ENCODE measurements at regions not wholly inside any gene's neighbourhood (a gene's known extent, or its start where the extent isn't known, plus 50 kb on each side); places are given as distances from the start of the nearest gene placed in this dataset.

- Histone ChIP-seq H3K79me2 (ENCODE audit: control insufficient read depth, insufficient read depth, low read length) (no peaks in the 10 kb centered on the region), H3K18ac (ENCODE audit: low read length) (no peak overlapping the region), H2BK5ac (ENCODE audit: low read length) (no peak overlapping the region), H3K4me3 (ENCODE audit: low read length) (no peak overlapping the region), H4K8ac (ENCODE audit: low read depth, low read length) (no peak overlapping the region), H4K5ac (ENCODE audit: low read length) (no peak overlapping the region), H3K27ac (ENCODE audit: low read depth, low read length) (no peak overlapping the region), H2BK120ac (ENCODE audit: low read depth, low read length) (no peak overlapping the region), H3K4ac (ENCODE audit: low read depth, low read length) (no peak overlapping the region), H2BK15ac (replicated peaks; ENCODE audit: low read depth) (no peak overlapping the region), H3K36me3 (ENCODE audit: control insufficient read depth, insufficient read depth, low read length) (no peaks in the 10 kb centered on the region), H3K4me2 (ENCODE audit: low read length) (no peak overlapping the region), H3K27me3 (ENCODE audit: insufficient read depth, low read length, poor library complexity) (no peaks in the 10 kb centered on the region), H3K79me1 (ENCODE audit: low read length) (no peaks in the 10 kb centered on the region), H3K23ac (ENCODE audit: low read length) (no peak overlapping the region), H2AK5ac (ENCODE audit: low read length) (no peak overlapping the region), H3K9ac (ENCODE audit: low read length) (no peak overlapping the region), H3K4me1 (ENCODE audit: control insufficient read depth, low read depth, low read length) (no peaks in the 10 kb centered on the region), H3K56ac (ENCODE audit: low read length) (no peak overlapping the region)
- DNase-seq: no peak
- no CpG with 5 or more reads among the region's 1 CpG for WGBS (ENCODE audit: extremely low coverage, insufficient coverage, low lambda C conversion rate)
Measured at GRCh38 chr10:18759575-18759974, 100.3 kb downstream of the ARL5B start.

DNA sequence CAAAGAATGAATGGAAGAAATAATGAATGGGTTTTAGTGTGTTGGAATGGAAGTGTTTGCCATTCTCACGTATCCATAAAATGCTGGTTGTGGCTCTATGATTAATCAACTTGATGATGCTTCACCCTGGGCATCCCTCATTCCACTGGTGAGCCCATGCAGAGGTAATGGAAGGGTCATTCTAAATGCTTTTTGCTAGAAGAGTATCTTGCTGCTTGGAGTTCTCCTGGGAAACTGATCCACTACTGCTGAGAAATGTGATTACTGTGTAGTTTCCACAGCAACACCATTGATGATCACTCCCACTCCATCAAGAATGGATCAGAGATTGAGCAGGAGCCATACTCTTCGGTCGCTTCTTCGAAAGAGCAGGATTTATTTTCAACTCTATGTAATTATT lies 101.6 kb downstream of the ARL5B start:
- H3K56ac ChIP-seq (ENCODE audit: low read length): no peak overlapping the region
- no peaks in the 10 kb centered on the region for H3K27me3 ChIP-seq (ENCODE audit: insufficient read depth, low read length, poor library complexity)
- no peak overlapping the region for H4K8ac ChIP-seq (ENCODE audit: low read depth, low read length)
- no peak overlapping the region for H4K5ac ChIP-seq (ENCODE audit: low read length)
- no peak overlapping the region for H2BK5ac ChIP-seq (ENCODE audit: low read length)
- no peaks in the 10 kb centered on the region for H3K79me2 ChIP-seq (ENCODE audit: control insufficient read depth, insufficient read depth, low read length)
- no peaks in the 10 kb centered on the region for H3K36me3 ChIP-seq (ENCODE audit: control insufficient read depth, insufficient read depth, low read length)
- no peaks in the 10 kb centered on the region for H3K4me1 ChIP-seq (ENCODE audit: control insufficient read depth, low read depth, low read length)
- H3K9ac ChIP-seq (ENCODE audit: low read length): no peak overlapping the region
- H2BK120ac ChIP-seq (ENCODE audit: low read depth, low read length): no peak overlapping the region
- H3K4me3 ChIP-seq (ENCODE audit: low read length): no peak overlapping the region
- no peak for DNase-seq
- no peaks in the 10 kb centered on the region for H3K79me1 ChIP-seq (ENCODE audit: low read length)
- H2AK5ac ChIP-seq (ENCODE audit: low read length): no peak overlapping the region
- WGBS (ENCODE audit: extremely low coverage, insufficient coverage, low lambda C conversion rate): no CpG with 5 or more reads among the region's 4 CpGs
- H3K4ac ChIP-seq (ENCODE audit: low read depth, low read length): no peak overlapping the region
- H3K4me2 ChIP-seq (ENCODE audit: low read length): no peak overlapping the region
- no peak overlapping the region for H3K27ac ChIP-seq (ENCODE audit: low read depth, low read length)
- H2BK15ac ChIP-seq (replicated peaks; ENCODE audit: low read depth): no peak overlapping the region
- no peak overlapping the region for H3K23ac ChIP-seq (ENCODE audit: low read length)
- no peak overlapping the region for H3K18ac ChIP-seq (ENCODE audit: low read length)

GRCh38 chr10:18767981-18768380 lies 108.8 kb downstream of the ARL5B start:
- no peak overlapping the region for H3K9ac ChIP-seq (ENCODE audit: low read length)
- H4K5ac ChIP-seq (ENCODE audit: low read length): no peak overlapping the region
- no peak overlapping the region for H3K4me3 ChIP-seq (ENCODE audit: low read length)
- H4K8ac ChIP-seq (ENCODE audit: low read depth, low read length): no peak overlapping the region
- H2BK120ac ChIP-seq (ENCODE audit: low read depth, low read length): no peak overlapping the region
- no peaks in the 10 kb centered on the region for H3K36me3 ChIP-seq (ENCODE audit: control insufficient read depth, insufficient read depth, low read length)
- no peak overlapping the region for H3K56ac ChIP-seq (ENCODE audit: low read length)
- no CpG with 5 or more reads among the region's 4 CpGs for WGBS (ENCODE audit: extremely low coverage, insufficient coverage, low lambda C conversion rate)
- no peaks in the 10 kb centered on the region for H3K4me1 ChIP-seq (ENCODE audit: control insufficient read depth, low read depth, low read length)
- no peak overlapping the region for H3K4ac ChIP-seq (ENCODE audit: low read depth, low read length)
- H2BK5ac ChIP-seq (ENCODE audit: low read length): no peak overlapping the region
- no peak overlapping the region for H3K23ac ChIP-seq (ENCODE audit: low read length)
- H3K4me2 ChIP-seq (ENCODE audit: low read length): no peak overlapping the region
- no peak overlapping the region for H3K18ac ChIP-seq (ENCODE audit: low read length)
- no peak overlapping the region for H3K27ac ChIP-seq (ENCODE audit: low read depth, low read length)
- H3K79me2 ChIP-seq (ENCODE audit: control insufficient read depth, insufficient read depth, low read length): no peaks in the 10 kb centered on the region
- no peak overlapping the region for H2BK15ac ChIP-seq (replicated peaks; ENCODE audit: low read depth)
- no peak for DNase-seq
- H3K79me1 ChIP-seq (ENCODE audit: low read length): no peaks in the 10 kb centered on the region
- no peaks in the 10 kb centered on the region for H3K27me3 ChIP-seq (ENCODE audit: insufficient read depth, low read length, poor library complexity)
- H2AK5ac ChIP-seq (ENCODE audit: low read length): no peak overlapping the region

DNA sequence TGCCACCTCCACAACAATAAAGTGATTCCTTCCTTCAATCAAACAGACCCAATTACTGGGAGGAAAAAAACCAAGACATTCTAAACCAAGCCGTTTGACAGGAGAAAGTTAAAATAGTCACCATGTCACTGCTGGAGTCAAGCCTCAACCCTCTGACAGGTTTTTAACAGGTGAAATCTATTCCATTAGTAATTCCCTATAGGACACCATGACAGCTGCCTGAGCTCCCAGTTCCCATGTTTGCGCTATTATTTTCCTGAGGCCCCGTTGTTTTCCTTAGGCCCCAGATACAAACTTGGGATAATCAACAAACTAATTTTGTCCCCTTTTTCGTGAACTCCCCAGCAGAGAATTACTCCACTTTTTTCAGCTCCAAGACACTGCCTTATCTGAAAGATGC lies 113.9 kb downstream of the ARL5B start:
- Histone ChIP-seq H3K23ac (ENCODE audit: low read length) (no peak overlapping the region), H2BK15ac (replicated peaks; ENCODE audit: low read depth) (no peak overlapping the region), H2BK120ac (ENCODE audit: low read depth, low read length) (no peak overlapping the region), H3K27ac (ENCODE audit: low read depth, low read length) (no peak overlapping the region), H3K56ac (ENCODE audit: low read length) (no peak overlapping the region), H3K18ac (ENCODE audit: low read length) (no peak overlapping the region), H4K8ac (ENCODE audit: low read depth, low read length) (no peak overlapping the region), H3K4me3 (ENCODE audit: low read length) (no peak overlapping the region), H3K79me1 (ENCODE audit: low read length) (no peaks in the 10 kb centered on the region), H3K4me1 (ENCODE audit: control insufficient read depth, low read depth, low read length) (no peaks in the 10 kb centered on the region), H3K4me2 (ENCODE audit: low read length) (no peak overlapping the region), H3K9ac (ENCODE audit: low read length) (no peak overlapping the region), H2BK5ac (ENCODE audit: low read length) (no peak overlapping the region), H3K4ac (ENCODE audit: low read depth, low read length) (no peak overlapping the region), H3K36me3 (ENCODE audit: control insufficient read depth, insufficient read depth, low read length) (no peaks in the 10 kb centered on the region), H3K27me3 (ENCODE audit: insufficient read depth, low read length, poor library complexity) (no peaks in the 10 kb centered on the region), H3K79me2 (ENCODE audit: control insufficient read depth, insufficient read depth, low read length) (no peaks in the 10 kb centered on the region), H4K5ac (ENCODE audit: low read length) (no peak overlapping the region), H2AK5ac (ENCODE audit: low read length) (no peak overlapping the region)
- no CpG with 5 or more reads among the region's 4 CpGs for WGBS (ENCODE audit: extremely low coverage, insufficient coverage, low lambda C conversion rate)
- DNase-seq: no peak

DNA sequence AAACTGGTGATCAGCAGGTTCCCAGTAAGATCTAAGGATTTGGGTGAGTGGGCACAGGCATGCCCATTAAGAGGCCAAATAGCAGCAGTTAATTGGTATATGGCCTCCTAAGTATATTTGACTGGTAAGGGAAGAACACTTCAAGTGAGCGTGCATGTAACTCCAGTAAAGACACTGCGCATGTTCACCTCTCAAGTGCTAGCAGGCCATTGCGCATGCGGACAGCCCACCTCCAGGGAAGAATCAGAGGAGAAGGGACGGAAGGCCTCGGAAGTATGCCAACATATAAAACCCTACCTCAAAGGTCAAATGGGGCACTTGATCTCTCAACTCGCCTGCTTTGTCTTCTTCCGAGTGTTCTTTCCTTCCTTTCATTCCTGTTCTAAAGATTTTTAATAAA lies 118.0 kb downstream of the ARL5B start:
- WGBS (ENCODE audit: extremely low coverage, insufficient coverage, low lambda C conversion rate): no CpG with 5 or more reads among the region's 8 CpGs
- H3K4ac ChIP-seq (ENCODE audit: low read depth, low read length): no peak overlapping the region
- H3K27me3 ChIP-seq (ENCODE audit: insufficient read depth, low read length, poor library complexity): no peaks in the 10 kb centered on the region

DNA sequence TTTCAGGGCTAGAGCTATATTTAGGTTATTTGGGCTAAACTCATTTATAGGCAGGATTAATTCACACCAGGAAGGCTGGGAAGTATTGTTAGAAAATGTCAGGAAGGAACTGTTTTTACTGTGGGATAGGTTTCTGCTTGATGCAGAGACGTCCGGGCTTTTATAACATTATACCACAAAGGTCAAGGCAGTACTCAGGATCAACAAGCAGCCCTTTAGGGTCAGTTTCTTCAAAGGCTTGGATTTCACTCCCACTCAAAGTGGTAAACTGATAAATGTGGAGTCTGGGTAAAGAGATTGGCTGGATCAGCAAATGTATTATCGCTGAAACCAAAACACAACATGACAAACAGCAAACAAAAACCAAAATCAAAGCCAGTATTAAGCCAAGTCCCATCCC lies 127.2 kb downstream of the ARL5B start:
- Histone ChIP-seq H2BK15ac (replicated peaks; ENCODE audit: low read depth) (no peak overlapping the region), H3K9ac (ENCODE audit: low read length) (no peak overlapping the region), H3K27me3 (ENCODE audit: insufficient read depth, low read length, poor library complexity) (no peaks in the 10 kb centered on the region), H2BK5ac (ENCODE audit: low read length) (no peak overlapping the region), H3K79me2 (ENCODE audit: control insufficient read depth, insufficient read depth, low read length) (no peaks in the 10 kb centered on the region), H2AK5ac (ENCODE audit: low read length) (no peak overlapping the region), H3K4me1 (ENCODE audit: control insufficient read depth, low read depth, low read length) (no peaks in the 10 kb centered on the region), H3K4me3 (ENCODE audit: low read length) (no peak overlapping the region), H2BK120ac (ENCODE audit: low read depth, low read length) (no peak overlapping the region), H4K5ac (ENCODE audit: low read length) (no peak overlapping the region), H3K27ac (ENCODE audit: low read depth, low read length) (no peak overlapping the region), H4K8ac (ENCODE audit: low read depth, low read length) (no peak overlapping the region), H3K23ac (ENCODE audit: low read length) (no peak overlapping the region), H3K36me3 (ENCODE audit: control insufficient read depth, insufficient read depth, low read length) (no peaks in the 10 kb centered on the region), H3K4me2 (ENCODE audit: low read length) (no peak overlapping the region), H3K79me1 (ENCODE audit: low read length) (no peaks in the 10 kb centered on the region), H3K18ac (ENCODE audit: low read length) (no peak overlapping the region), H3K56ac (ENCODE audit: low read length) (no peak overlapping the region), H3K4ac (ENCODE audit: low read depth, low read length) (no peak overlapping the region)
- WGBS (ENCODE audit: extremely low coverage, insufficient coverage, low lambda C conversion rate): no CpG with 5 or more reads among the region's 3 CpGs
- DNase-seq: no peak

More for the DNA sequence above, 118.0 kb downstream of the ARL5B start:
- Histone ChIP-seq H3K9ac (ENCODE audit: low read length) (no peak overlapping the region), H2BK120ac (ENCODE audit: low read depth, low read length) (no peak overlapping the region), H3K79me2 (ENCODE audit: control insufficient read depth, insufficient read depth, low read length) (no peaks in the 10 kb centered on the region), H3K56ac (ENCODE audit: low read length) (no peak overlapping the region), H3K4me3 (ENCODE audit: low read length) (no peak overlapping the region), H3K18ac (ENCODE audit: low read length) (no peak overlapping the region), H2BK5ac (ENCODE audit: low read length) (no peak overlapping the region), H2AK5ac (ENCODE audit: low read length) (no peak overlapping the region), H4K5ac (ENCODE audit: low read length) (no peak overlapping the region), H3K4me2 (ENCODE audit: low read length) (no peak overlapping the region), H3K79me1 (ENCODE audit: low read length) (no peaks in the 10 kb centered on the region), H2BK15ac (replicated peaks; ENCODE audit: low read depth) (no peak overlapping the region), H3K27ac (ENCODE audit: low read depth, low read length) (no peak overlapping the region), H3K23ac (ENCODE audit: low read length) (no peak overlapping the region), H4K8ac (ENCODE audit: low read depth, low read length) (no peak overlapping the region), H3K36me3 (ENCODE audit: control insufficient read depth, insufficient read depth, low read length) (no peaks in the 10 kb centered on the region), H3K4me1 (ENCODE audit: control insufficient read depth, low read depth, low read length) (no peaks in the 10 kb centered on the region)
- DNase-seq: no peak
